Left colon (tissue), 2 donors: ENCODE measurements at regions not wholly inside any gene's neighbourhood (a gene's known extent, or its start where the extent isn't known, plus 50 kb on each side); places are given as distances from the start of the nearest gene placed in this dataset.

ENCODE experiments used
- ATAC-seq: fragments of 200-7000 bp; cut with Tn5 transposase; one replicate; pipeline ENCODE4 v1.9.1; 2020; ENCODE audit warnings: mild to moderate bottlenecking, moderate library complexity
- DNase-seq, 2 donors: peaks; one replicate each; pipeline ENCODE4 v3.0.0-alpha.2; 2020
- intact Hi-C, 2 donors: fragments of 100-400 bp; cut with DNase I in 1 of 2; cut with micrococcal nuclease in 1 of 2; formaldehyde crosslinking; loops; one replicate each; pipeline versions ENCODE4 v1.11.2 to v1.14.0; 2022; cut with DNase I, micrococcal nuclease
- donor health status: DM: no; HTN: no; CAD: no.
- donor health status: DM: yes; HTN: yes; CAD: no.

- DNase-seq = no peak
- intact Hi-C loops = no loop called here
- no peak for ATAC-seq
Measured at GRCh38 chr18:10030816-10031541, 117.2 kb downstream of the VAPA start.

- ATAC-seq (no peak), DNase-seq (no peak)
- intact Hi-C loops = no loop called here
Measured at GRCh38 chr18:10032331-10033015, 118.7 kb downstream of the VAPA start.

GRCh38 chr18:10033016-10033399, 119.2 kb downstream of the VAPA start:
- intact Hi-C loops = no loop called here
- ATAC-seq = no peak
- DNase-seq = no peak

GRCh38 chr18:10035281-10035991, 121.6 kb downstream of the VAPA start:
- ATAC-seq = no peak
- no peak for DNase-seq

DNA sequence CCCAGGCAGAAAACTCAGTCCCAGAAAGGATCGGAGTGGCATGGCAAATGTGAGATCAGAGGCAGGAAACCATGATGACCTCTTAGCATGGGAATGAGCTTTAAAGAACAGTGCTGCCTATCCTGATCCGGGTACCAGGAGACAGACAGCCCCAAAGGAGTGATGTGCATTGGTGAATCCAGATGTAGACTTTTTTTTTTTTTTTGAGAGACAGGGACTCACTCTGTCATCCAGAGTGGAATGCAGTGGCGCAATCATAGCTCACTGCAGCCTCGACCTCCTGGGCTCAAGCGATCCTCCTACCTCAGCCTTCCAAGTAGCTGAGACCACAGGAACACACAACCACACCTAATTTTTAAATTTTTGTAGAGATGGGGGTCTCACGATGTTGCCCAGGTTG, 122.7 kb downstream of the VAPA start:
- intact Hi-C loops = no loop called here
- no peak for ATAC-seq
- no peak for DNase-seq

More at GRCh38 chr18:10035281-10035991, 121.6 kb downstream of the VAPA start:
- intact Hi-C loops = no loop called here

GRCh38 chr18:10037181-10037580, 123.4 kb downstream of the VAPA start:
- intact Hi-C loops = no loop called here
- DNase-seq (no peak), ATAC-seq (no peak)

DNA sequence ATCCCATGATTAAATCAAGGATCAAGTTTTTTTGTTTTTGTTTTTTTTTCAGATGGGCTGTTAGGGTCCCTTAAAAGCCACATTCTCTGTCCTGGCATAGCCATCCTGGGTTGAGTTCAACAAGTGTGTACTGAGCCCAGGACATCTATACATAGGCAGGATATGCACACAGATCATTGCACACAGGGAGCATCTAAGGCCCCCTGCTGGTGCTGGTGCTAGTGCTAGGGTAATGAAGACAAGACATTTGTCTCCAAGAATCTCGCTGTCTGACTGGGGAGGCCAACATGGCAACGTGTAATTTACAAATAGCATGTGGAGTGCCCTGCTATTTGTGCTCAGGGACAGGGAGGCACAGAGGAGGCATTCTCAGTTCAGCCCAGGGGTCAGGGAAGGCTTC, 124.5 kb downstream of the VAPA start:
- ATAC-seq = no peak
- no peak for DNase-seq
- intact Hi-C loops = no loop called here

GRCh38 chr18:10040287-10041011, 126.6 kb downstream of the VAPA start:
- DNase-seq (no peak), ATAC-seq (no peak)
- intact Hi-C loops = no loop called here

DNA sequence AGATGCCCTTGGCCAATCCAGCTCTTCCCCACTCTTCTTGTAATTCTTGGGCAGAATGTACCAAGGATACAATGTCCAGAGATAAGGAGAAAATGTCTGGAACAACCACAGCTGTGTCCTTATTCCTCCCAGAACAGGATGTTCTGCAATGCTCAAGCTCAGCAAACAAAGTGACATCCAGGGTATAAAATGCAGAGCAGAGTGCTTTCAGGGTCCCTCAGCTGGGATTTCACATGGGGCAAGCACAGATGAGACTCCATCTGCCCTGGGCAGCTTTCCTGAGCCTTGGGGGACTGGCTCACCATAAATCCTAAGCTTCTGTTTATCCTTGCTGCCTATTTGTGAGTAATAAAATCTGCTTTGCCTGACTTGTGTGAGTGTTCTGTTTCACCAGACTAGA, 127.4 kb downstream of the VAPA start:
- intact Hi-C loops = no loop called here
- no peak for ATAC-seq
- DNase-seq = peak in 1 of 2 donors; percentile 65

DNA sequence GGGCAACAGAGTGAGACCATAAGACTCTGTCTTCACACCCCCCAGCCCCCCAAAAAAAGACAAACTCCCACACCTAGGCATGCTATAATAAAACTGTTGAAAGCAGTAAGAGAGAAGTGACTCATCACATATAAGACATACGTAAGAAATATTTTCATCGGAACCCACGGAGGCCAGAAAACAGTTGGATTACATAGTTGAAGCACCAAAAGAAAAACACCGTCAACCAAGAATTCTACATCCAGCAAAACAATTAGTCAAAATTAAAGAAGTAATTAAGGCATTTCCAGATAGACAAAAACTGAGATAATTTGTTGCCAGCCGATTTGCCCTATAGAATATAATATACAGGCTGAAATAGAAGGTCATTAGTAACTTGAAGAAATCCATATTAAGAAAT, 128.7 kb downstream of the VAPA start:
- no peak for ATAC-seq
- intact Hi-C loops = no loop called here
- DNase-seq = no peak

DNA sequence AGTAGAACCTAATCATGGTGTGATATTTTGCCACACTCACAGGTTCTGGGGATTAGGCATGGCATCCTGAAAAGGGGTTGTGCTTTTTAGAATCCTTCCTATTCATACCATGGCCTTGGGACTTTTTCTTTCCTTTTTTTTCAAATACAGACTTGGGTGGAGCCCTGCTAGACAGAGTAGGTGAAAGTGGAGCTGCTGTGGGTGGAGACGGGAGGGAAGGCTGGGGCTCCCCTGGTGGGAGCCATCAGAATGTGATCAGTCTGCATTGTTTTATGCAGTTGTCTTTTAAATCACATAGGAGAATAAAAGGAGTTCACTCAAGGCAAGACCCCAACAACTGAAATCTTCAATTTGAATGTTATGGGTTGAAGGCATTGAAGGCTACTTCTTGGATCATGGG, 130.2 kb downstream of the VAPA start:
- intact Hi-C loops = no loop called here

DNA sequence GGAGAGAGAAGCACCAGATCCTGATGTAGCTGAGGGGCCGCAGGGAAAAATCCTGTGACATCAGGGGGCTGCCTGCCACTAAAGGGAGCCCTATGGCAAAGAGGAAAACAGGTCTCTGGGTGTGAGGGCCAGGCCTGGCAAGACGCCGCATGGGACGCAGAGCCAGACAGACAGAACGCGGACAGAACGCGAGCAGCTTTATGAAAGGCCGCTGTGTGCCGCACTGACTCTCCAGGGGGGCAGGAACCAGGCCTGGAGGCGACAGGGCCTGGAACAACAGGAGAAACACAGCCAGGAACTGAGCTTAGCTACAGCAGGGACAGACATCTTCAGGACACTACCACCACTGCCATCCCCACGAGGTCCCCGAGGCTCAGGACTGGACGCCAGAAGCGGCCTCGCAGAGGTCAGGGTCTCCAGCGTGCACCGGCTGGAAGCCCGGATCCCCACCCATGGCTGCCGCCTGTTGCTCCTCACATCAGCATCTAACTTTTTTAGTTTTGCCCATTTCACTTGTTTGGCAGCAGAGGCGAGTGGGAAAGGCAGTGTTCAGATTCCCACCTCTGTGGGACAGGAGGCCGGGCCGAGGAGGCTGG, 131.6 kb downstream of the VAPA start:
- no peak for ATAC-seq
- DNase-seq = no peak
- intact Hi-C loops = no loop called here

More for the DNA sequence above, 130.2 kb downstream of the VAPA start:
- DNase-seq = no peak
- no peak for ATAC-seq

DNA sequence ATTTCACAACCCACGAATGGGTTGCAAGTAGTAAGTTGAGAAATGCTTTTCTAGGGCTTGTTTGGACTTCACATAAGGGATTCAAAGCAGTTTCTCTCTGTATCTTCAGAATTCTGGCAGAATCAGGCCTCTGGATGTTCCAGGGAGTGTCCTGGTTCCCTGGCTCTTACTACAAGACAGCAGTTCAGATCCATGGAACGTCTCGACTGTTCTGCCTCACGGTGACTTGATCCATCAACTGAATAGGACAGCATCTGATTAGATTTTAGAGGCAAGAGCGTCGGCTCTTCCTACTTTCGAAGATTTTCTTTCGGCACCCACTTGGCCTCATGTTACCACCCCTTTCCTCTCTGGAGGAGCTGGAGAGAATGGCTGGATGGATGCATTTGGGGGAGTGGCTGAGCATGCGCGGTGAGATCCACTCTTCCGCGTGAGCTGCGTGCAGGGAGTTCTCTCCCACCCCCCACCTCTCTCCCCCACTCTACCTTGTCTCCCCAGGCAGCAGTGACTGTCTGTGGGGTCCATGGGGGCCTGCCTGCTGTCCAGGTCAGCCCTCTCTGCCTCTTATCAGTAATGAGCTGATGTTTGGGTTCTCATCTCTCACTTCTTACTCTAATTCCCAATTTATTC, 132.5 kb downstream of the VAPA start:
- intact Hi-C loops = no loop called here
- ATAC-seq (no peak), DNase-seq (no peak)

GRCh38 chr18:10047237-10047636, 133.4 kb downstream of the VAPA start:
- no peak for ATAC-seq
- intact Hi-C loops = no loop called here

DNA sequence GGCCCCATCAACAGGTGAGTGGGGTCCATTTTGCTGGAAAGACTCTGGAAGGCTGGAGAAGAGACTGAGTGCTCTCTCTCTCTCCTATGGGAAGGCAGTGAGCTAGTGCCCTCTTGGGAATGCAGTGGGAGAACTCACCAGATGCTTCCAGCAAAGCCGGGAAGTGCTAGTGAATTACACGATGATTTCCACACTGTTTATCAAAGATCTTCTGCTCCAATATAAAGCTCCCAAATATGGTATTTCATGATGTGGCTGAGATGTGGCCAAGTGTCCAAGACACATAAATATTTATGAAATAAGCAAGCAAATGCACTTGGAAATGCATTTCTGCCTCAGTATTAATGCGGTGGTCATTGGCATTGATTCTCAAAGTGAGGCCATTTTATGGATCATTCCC, 135.9 kb downstream of the VAPA start:
- intact Hi-C loops = no loop called here
- ATAC-seq = no peak
- DNase-seq = no peak

More at GRCh38 chr18:10047237-10047636, 133.4 kb downstream of the VAPA start:
- DNase-seq = no peak

- DNase-seq (no peak), ATAC-seq (no peak)
- intact Hi-C loops = no loop called here
Measured at GRCh38 chr18:10050956-10051355, 137.1 kb downstream of the VAPA start.

GRCh38 chr18:10051877-10052631, 138.2 kb downstream of the VAPA start:
- DNase-seq (peak in 1 of 2 donors; percentile 56), ATAC-seq (no peak)
- intact Hi-C loops = no loop called here

GRCh38 chr18:10052871-10053270, 139.1 kb downstream of the VAPA start:
- ATAC-seq (no peak), DNase-seq (no peak)
- intact Hi-C loops = no loop called here
